GM12878 (cell line): ENCODE measurements at regions not wholly inside any gene's neighbourhood (a gene's known extent, or its start where the extent isn't known, plus 50 kb on each side); places are given as distances from the start of the nearest gene placed in this dataset.
A peak's percentile ranks its signal among the peaks of the same experiment; 100 is the strongest.

Experiments
- ATF7 ChIP-seq: fragments of 450-650 bp; IDR thresholded peaks from 2 replicates; pipeline ENCODE4 v1.6.1; 2016; ENCODE audit warnings: low read depth, mild to moderate bottlenecking
- CREM ChIP-seq: IDR thresholded peaks from 2 replicates; pipeline ENCODE4 v1.6.1; 2014; ENCODE audit warnings: antibody characterized with exemption, low read depth
- CTCF ChIP-seq, 3 experiments: IDR thresholded peaks in 2 of 3; conservative IDR thresholded peaks in 1 of 3; 2 replicates each; pipeline ENCODE4 v1.5.1; 2011; ENCODE audit warnings: low read depth in 3 of 3, low read length in 3 of 3, mild to moderate bottlenecking in 3 of 3, control low read depth in 2 of 3, moderate library complexity in 2 of 3, inconsistent platforms in 1 of 3, mixed read lengths in 1 of 3; ENCODE audit not compliant: control insufficient read depth in 2 of 3, insufficient read depth in 1 of 3; ENCODE audit errors: extremely low read depth in 1 of 3
- FOXK2 ChIP-seq: fragments of 450-650 bp; IDR thresholded peaks from 2 replicates; pipeline ENCODE4 v1.6.1; 2017; ENCODE audit warnings: mild to moderate bottlenecking, moderate library complexity
- GABPA ChIP-seq: IDR thresholded peaks from 2 replicates; pipeline ENCODE4 v1.6.1; 2014; ENCODE audit warnings: antibody characterized with exemption, low read depth, mild to moderate bottlenecking, inconsistent platforms
- JUND ChIP-seq: IDR thresholded peaks from 2 replicates; pipeline ENCODE4 v1.6.1; 2012; ENCODE audit warnings: low read depth, mild to moderate bottlenecking, low read length, improper control_type of control experiment, moderate library complexity
- KAT2A ChIP-seq: conservative IDR thresholded peaks from 2 replicates; pipeline ENCODE4 v1.6.1; 2011; ENCODE audit warnings: low read depth, low read length; ENCODE audit not compliant: control insufficient read depth
- MEF2A ChIP-seq: IDR thresholded peaks from 2 replicates; pipeline ENCODE4 v1.6.1; 2011; ENCODE audit warnings: low read depth, mild to moderate bottlenecking, low read length, moderate library complexity; ENCODE audit not compliant: insufficient read depth
- PML ChIP-seq: IDR thresholded peaks from 2 replicates; pipeline ENCODE4 v1.6.1; 2012; ENCODE audit warnings: low read length, inconsistent platforms
- POLR2AphosphoS5 ChIP-seq: IDR thresholded peaks from 2 replicates; pipeline ENCODE4 v1.6.1; 2011; ENCODE audit warnings: mild to moderate bottlenecking, low read length, inconsistent platforms
- RBBP5 ChIP-seq: fragments of 200-600 bp; sonication (generic); conservative IDR thresholded peaks from 2 replicates; pipeline ENCODE4 v1.6.1; 2016
- SMC3 ChIP-seq: IDR thresholded peaks from 2 replicates; pipeline ENCODE4 v1.6.1; 2011; ENCODE audit warnings: low read length, improper control_type of control experiment, borderline replicate concordance
- TF ChIP-seq, protein P1 (sequence below): IDR thresholded peaks from 2 replicates; pipeline ENCODE4 v1.6.1; 2012; ENCODE audit warnings: low read length, inconsistent platforms
- TF ChIP-seq, protein P2 (sequence below): IDR thresholded peaks from 2 replicates; pipeline ENCODE4 v1.6.1; 2012; ENCODE audit warnings: mild to moderate bottlenecking, low read depth, low read length

GRCh38 chr5:54867310-54867944, 118.0 kb downstream of the ESM1 start:
- TF ChIP-seq CTCF (IDR thresholded peaks at IDR 0.05 in 2 of 3, conservative IDR thresholded peaks at IDR 0.05 in 1 of 3; ENCODE audit: control insufficient read depth in 2 of 3, extremely low read depth in 1 of 3, insufficient read depth in 1 of 3, low read depth in 3 of 3, low read length in 3 of 3) (peak; percentile 36 to 47 (median 46); a peak in 5 of 6 replicates), ATF7 (no peak), POLR2AphosphoS5 (no peak), PML (no peak), CREM (no peak), GABPA (no peak), KAT2A (no peak), MEF2A (no peak), FOXK2 (no peak), JUND (no peak), SMC3 (peak; percentile 53), RBBP5 (no peak)
- TF ChIP-seq, protein P1, sequence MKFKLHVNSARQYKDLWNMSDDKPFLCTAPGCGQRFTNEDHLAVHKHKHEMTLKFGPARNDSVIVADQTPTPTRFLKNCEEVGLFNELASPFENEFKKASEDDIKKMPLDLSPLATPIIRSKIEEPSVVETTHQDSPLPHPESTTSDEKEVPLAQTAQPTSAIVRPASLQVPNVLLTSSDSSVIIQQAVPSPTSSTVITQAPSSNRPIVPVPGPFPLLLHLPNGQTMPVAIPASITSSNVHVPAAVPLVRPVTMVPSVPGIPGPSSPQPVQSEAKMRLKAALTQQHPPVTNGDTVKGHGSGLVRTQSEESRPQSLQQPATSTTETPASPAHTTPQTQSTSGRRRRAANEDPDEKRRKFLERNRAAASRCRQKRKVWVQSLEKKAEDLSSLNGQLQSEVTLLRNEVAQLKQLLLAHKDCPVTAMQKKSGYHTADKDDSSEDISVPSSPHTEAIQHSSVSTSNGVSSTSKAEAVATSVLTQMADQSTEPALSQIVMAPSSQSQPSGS, result no peak
- TF ChIP-seq, protein P2, sequence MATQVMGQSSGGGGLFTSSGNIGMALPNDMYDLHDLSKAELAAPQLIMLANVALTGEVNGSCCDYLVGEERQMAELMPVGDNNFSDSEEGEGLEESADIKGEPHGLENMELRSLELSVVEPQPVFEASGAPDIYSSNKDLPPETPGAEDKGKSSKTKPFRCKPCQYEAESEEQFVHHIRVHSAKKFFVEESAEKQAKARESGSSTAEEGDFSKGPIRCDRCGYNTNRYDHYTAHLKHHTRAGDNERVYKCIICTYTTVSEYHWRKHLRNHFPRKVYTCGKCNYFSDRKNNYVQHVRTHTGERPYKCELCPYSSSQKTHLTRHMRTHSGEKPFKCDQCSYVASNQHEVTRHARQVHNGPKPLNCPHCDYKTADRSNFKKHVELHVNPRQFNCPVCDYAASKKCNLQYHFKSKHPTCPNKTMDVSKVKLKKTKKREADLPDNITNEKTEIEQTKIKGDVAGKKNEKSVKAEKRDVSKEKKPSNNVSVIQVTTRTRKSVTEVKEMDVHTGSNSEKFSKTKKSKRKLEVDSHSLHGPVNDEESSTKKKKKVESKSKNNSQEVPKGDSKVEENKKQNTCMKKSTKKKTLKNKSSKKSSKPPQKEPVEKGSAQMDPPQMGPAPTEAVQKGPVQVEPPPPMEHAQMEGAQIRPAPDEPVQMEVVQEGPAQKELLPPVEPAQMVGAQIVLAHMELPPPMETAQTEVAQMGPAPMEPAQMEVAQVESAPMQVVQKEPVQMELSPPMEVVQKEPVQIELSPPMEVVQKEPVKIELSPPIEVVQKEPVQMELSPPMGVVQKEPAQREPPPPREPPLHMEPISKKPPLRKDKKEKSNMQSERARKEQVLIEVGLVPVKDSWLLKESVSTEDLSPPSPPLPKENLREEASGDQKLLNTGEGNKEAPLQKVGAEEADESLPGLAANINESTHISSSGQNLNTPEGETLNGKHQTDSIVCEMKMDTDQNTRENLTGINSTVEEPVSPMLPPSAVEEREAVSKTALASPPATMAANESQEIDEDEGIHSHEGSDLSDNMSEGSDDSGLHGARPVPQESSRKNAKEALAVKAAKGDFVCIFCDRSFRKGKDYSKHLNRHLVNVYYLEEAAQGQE, result no peak
